ENCODE measurements at regions not wholly inside any gene's neighbourhood (a gene's known extent, or its start where the extent isn't known, plus 50 kb on each side); places are given as distances from the start of the nearest gene placed in this dataset.
A peak's percentile ranks its signal among the peaks of the same experiment; 100 is the strongest.

GRCh38 chr2:145096582-145096981 lies 576.7 kb upstream of the ZEB2 start:
- Histone ChIP-seq H3K27me3 (no peaks in the 10 kb centered on the region), H3K9me3 (no peaks in the 10 kb centered on the region), H3K36me3 (no peaks in the 10 kb centered on the region), H3K4me3 (no peak overlapping the region), H3K4me1 (no peaks in the 10 kb centered on the region), H3K27ac (no peak overlapping the region)
- TF ChIP-seq CTCF (IDR thresholded peaks at IDR 0.05) (no peak), POLR2A (IDR thresholded peaks at IDR 0.05) (no peak)
- intact Hi-C loops (cut with DNase I; ENCODE audit: low total_unique reads): no loop called here
- no peak for DNase-seq

- intact Hi-C loops (cut with DNase I; ENCODE audit: low total_unique reads): no loop called here
- no peak for DNase-seq
- H3K4me1 ChIP-seq: no peaks in the 10 kb centered on the region
- TF ChIP-seq POLR2A (IDR thresholded peaks at IDR 0.05): no peak
- no peak for TF ChIP-seq CTCF (IDR thresholded peaks at IDR 0.05)
- H3K4me3 ChIP-seq: no peak overlapping the region
- H3K27ac ChIP-seq: no peak overlapping the region
- no peaks in the 10 kb centered on the region for H3K9me3 ChIP-seq
- H3K27me3 ChIP-seq: no peaks in the 10 kb centered on the region
- H3K36me3 ChIP-seq: no peaks in the 10 kb centered on the region
Measured at GRCh38 chr2:145095641-145096435, 575.9 kb upstream of the ZEB2 start.

- TF ChIP-seq CTCF (IDR thresholded peaks at IDR 0.05) (no peak), POLR2A (IDR thresholded peaks at IDR 0.05) (no peak)
- H3K27ac ChIP-seq: no peak overlapping the region
- DNase-seq: no peak
- no peaks in the 10 kb centered on the region for H3K9me3 ChIP-seq
- no peaks in the 10 kb centered on the region for H3K36me3 ChIP-seq
- no peaks in the 10 kb centered on the region for H3K4me1 ChIP-seq
- no peak overlapping the region for H3K4me3 ChIP-seq
- H3K27me3 ChIP-seq: no peaks in the 10 kb centered on the region
- intact Hi-C loops (cut with DNase I; ENCODE audit: low total_unique reads): no loop called here
Measured at GRCh38 chr2:145094370-145094769, 574.5 kb upstream of the ZEB2 start.

- no peaks in the 10 kb centered on the region for H3K36me3 ChIP-seq
- DNase-seq: no peak
- intact Hi-C loops (cut with DNase I; ENCODE audit: low total_unique reads): no loop called here
- no peak overlapping the region for H3K4me3 ChIP-seq
- no peak for TF ChIP-seq CTCF (IDR thresholded peaks at IDR 0.05)
- no peak for TF ChIP-seq POLR2A (IDR thresholded peaks at IDR 0.05)
- no peaks in the 10 kb centered on the region for H3K27me3 ChIP-seq
- H3K4me1 ChIP-seq: no peaks in the 10 kb centered on the region
- H3K9me3 ChIP-seq: no peaks in the 10 kb centered on the region
- H3K27ac ChIP-seq: peak overlapping the region in 1 of 2 donors; percentile 32
Measured at GRCh38 chr2:145091967-145092366, 572.0 kb upstream of the ZEB2 start.

- intact Hi-C loops (cut with DNase I; ENCODE audit: low total_unique reads): no loop called here
- peak overlapping the region in 1 of 2 donors; percentile 29 for H3K27ac ChIP-seq
- no peaks in the 10 kb centered on the region for H3K27me3 ChIP-seq
- no peaks in the 10 kb centered on the region for H3K9me3 ChIP-seq
- TF ChIP-seq POLR2A (IDR thresholded peaks at IDR 0.05) (no peak), CTCF (IDR thresholded peaks at IDR 0.05) (no peak)
- no peaks in the 10 kb centered on the region for H3K36me3 ChIP-seq
- no peak for DNase-seq
- no peaks in the 10 kb centered on the region for H3K4me1 ChIP-seq
- no peak overlapping the region for H3K4me3 ChIP-seq
Measured at GRCh38 chr2:145090841-145091761, 571.2 kb upstream of the ZEB2 start.

Data from uterus (tissue), 3 donors.